KMS-11 (cell line): ENCODE measurements at regions not wholly inside any gene's neighbourhood (a gene's known extent, or its start where the extent isn't known, plus 50 kb on each side); places are given as distances from the start of the nearest gene placed in this dataset.

Experiments
- H2AFZ ChIP-seq: fragments of 200-600 bp; sonication (generic); 2 replicates; pipeline ENCODE4 v1.6.1; 2016; ENCODE audit warnings: antibody characterized with exemption, mixed run types, low read depth
- H3K27ac ChIP-seq: fragments of 200-600 bp; sonication (generic); 2 replicates; pipeline ENCODE4 v1.6.1; 2016; ENCODE audit warnings: mild to moderate bottlenecking, mixed run types
- H3K27me3 ChIP-seq: fragments of 200-600 bp; sonication (generic); 2 replicates; pipeline ENCODE4 v1.6.1; 2017; ENCODE audit warnings: mild to moderate bottlenecking, low read depth, mixed run types, moderate library complexity; ENCODE audit not compliant: insufficient read depth
- H3K36me3 ChIP-seq: fragments of 200-600 bp; sonication (generic); 2 replicates; pipeline ENCODE4 v1.6.1; 2017; ENCODE audit warnings: mild to moderate bottlenecking, mixed run types; ENCODE audit not compliant: insufficient read depth
- H3K4me1 ChIP-seq: fragments of 200-600 bp; sonication (generic); 2 replicates; pipeline ENCODE4 v1.6.1; 2016; ENCODE audit warnings: mild to moderate bottlenecking, low read depth, mixed run types; ENCODE audit not compliant: poor library complexity, severe bottlenecking
- H3K4me2 ChIP-seq: fragments of 200-600 bp; sonication (generic); 2 replicates; pipeline ENCODE4 v1.7.0; 2016; ENCODE audit warnings: mild to moderate bottlenecking, mixed run types
- H3K4me3 ChIP-seq: fragments of 200-600 bp; sonication (generic); IDR thresholded peaks from 2 replicates; pipeline ENCODE4 v1.6.1; 2017; ENCODE audit warnings: low read depth, low read length, mixed read lengths; ENCODE audit not compliant: insufficient read depth
- H3K79me2 ChIP-seq: fragments of 200-600 bp; sonication (generic); 2 replicates; pipeline ENCODE4 v1.6.1; 2016; ENCODE audit warnings: low read depth, mixed run types; ENCODE audit not compliant: insufficient read depth
- H3K9ac ChIP-seq: fragments of 200-600 bp; sonication (generic); 2 replicates; pipeline ENCODE4 v1.6.1; 2016; ENCODE audit warnings: mild to moderate bottlenecking, mixed run types
- H4K20me1 ChIP-seq: fragments of 200-600 bp; sonication (generic); 2 replicates; pipeline ENCODE4 v1.6.1; 2016; ENCODE audit warnings: mild to moderate bottlenecking, mixed run types; ENCODE audit not compliant: insufficient read depth
- CTCF ChIP-seq: fragments of 200-600 bp; sonication (generic); conservative IDR thresholded peaks from 2 replicates; pipeline ENCODE4 v1.6.1; 2017; ENCODE audit warnings: low read depth, mild to moderate bottlenecking, antibody characterized with exemption, low read length, moderate library complexity, mixed read lengths

DNA sequence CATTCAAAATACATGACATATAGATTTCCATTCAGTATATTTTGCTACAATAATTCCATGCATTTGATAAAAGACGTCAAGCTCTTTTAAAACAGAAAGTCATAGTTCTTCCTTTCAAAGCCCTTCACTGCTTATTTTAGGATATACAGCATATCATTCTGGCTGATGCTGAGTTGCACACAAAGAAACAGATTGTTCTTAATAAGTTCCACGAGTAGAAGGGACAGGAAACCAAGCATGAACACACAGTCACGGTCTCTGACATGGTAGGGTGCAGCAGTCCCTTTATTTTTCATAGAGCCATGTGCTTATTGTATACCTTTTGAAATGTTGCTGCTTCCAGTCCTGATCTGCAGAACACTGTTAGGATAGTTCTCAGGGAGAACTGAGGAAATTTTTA lies 85.4 kb downstream of the MAGEB10 start:
- Histone ChIP-seq H3K36me3 (no peaks in the 10 kb centered on the region), H3K9ac (no peak overlapping the region), H3K4me1 (peaks cover 4% of the 10 kb centered on the region), H3K27ac (no peak overlapping the region), H4K20me1 (no peaks in the 10 kb centered on the region), H3K79me2 (no peaks in the 10 kb centered on the region), H3K27me3 (no peaks in the 10 kb centered on the region), H3K4me3 (no peak overlapping the region), H3K4me2 (no peak overlapping the region), H2AFZ (no peak overlapping the region)
- no peak for TF ChIP-seq CTCF

DNA sequence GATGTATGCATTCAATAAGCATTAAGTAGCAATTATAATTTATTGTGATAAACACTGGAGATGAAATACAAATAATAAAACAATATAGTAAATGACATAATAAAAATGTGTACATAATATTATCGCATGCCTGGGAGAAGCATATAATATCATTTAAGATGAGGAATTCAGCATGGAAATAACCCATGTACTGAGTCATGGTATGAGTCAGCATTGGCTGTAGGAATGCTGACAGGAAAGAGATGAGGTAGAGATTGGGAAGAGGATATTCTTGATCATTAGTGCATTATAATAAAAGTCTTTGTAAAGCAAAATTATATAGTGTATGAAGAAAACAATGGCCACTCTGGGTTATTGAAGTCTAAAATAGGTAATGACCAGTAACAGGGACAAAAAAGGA lies 82.8 kb downstream of the MAGEB10 start:
- H3K79me2 ChIP-seq: no peaks in the 10 kb centered on the region
- no peaks in the 10 kb centered on the region for H4K20me1 ChIP-seq
- peaks cover 4% of the 10 kb centered on the region for H3K4me1 ChIP-seq
- TF ChIP-seq CTCF: no peak
- no peaks in the 10 kb centered on the region for H3K27me3 ChIP-seq
- H2AFZ ChIP-seq: no peak overlapping the region
- no peak overlapping the region for H3K4me2 ChIP-seq
- H3K4me3 ChIP-seq: no peak overlapping the region
- H3K36me3 ChIP-seq: no peaks in the 10 kb centered on the region
- H3K27ac ChIP-seq: no peak overlapping the region
- no peak overlapping the region for H3K9ac ChIP-seq

DNA sequence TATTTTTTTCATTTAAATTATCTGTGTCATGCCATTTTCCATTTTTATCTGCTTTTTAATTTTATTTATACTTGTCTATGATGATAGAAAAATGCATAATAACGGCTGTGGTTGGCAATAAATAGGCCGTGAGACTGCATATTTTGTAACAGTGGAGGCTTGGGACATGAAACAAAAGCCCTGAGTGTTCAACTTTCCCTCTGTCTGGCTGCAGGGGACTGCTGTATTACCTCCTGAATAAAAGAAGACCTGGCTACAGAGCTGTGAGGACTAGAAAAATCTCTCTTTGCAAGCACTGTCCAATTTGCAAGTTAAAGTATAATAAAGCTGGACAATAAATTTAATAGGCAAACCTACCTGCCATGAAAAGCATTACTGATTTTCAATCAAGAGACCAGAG lies 82.1 kb downstream of the MAGEB10 start:
- Histone ChIP-seq H2AFZ (peak overlapping the region; percentile 57; the same call in 1 of the 2 replicates), H3K4me1 (peaks cover 4% of the 10 kb centered on the region), H3K4me3 (no peak overlapping the region), H3K36me3 (no peaks in the 10 kb centered on the region), H3K4me2 (peak overlapping the region; percentile 47; the same call in 1 of the 2 replicates), H3K27ac (no peak overlapping the region), H3K79me2 (no peaks in the 10 kb centered on the region), H4K20me1 (no peaks in the 10 kb centered on the region), H3K27me3 (no peaks in the 10 kb centered on the region), H3K9ac (no peak overlapping the region)
- no peak for TF ChIP-seq CTCF

DNA sequence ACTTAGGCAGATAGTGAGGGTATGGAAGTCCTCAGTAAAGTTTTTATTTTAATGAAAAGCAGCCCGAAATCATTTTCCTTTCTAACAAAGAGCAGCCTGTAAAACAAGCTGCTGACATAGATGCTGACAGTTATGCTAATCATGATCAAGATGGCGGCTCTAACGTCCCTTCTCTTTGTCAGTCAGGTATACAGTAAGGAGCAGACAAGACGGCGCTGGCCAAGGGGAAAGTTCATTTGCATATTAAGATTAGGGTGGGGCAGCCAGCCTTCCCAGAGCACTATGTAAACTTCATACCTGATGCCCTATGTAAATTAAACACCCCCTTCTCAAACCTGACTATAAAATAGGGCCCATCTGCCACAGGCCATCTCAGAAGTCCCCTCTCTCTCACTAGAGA lies 76.9 kb downstream of the MAGEB10 start:
- no peak for TF ChIP-seq CTCF
- no peaks in the 10 kb centered on the region for H3K36me3 ChIP-seq

More for the DNA sequence above, 76.9 kb downstream of the MAGEB10 start:
- Histone ChIP-seq H3K27me3 (no peaks in the 10 kb centered on the region), H3K4me2 (no peak overlapping the region), H2AFZ (no peak overlapping the region), H3K4me3 (no peak overlapping the region), H3K4me1 (peaks cover under 1% of the 10 kb centered on the region), H3K27ac (no peak overlapping the region), H3K79me2 (no peaks in the 10 kb centered on the region), H3K9ac (no peak overlapping the region), H4K20me1 (no peaks in the 10 kb centered on the region)
